GM13976 (cell line): ENCODE measurements at regions not wholly inside any gene's neighbourhood (a gene's known extent, or its start where the extent isn't known, plus 50 kb on each side); places are given as distances from the start of the nearest gene placed in this dataset.

Experiments
- DNase-seq: peaks from one replicate; pipeline ENCODE4 v3.0.0; 2012; ENCODE audit warnings: low spot score
- CTCF ChIP-seq: IDR thresholded peaks from 2 replicates; pipeline ENCODE4 v1.5.1; 2012; ENCODE audit warnings: borderline replicate concordance, mild to moderate bottlenecking; ENCODE audit not compliant: insufficient read depth; ENCODE audit errors: extremely low read depth, missing control alignments, control extremely low read depth
- in situ Hi-C: fragments of 300-500 bp; cut with MboI; formaldehyde crosslinking; loops from one replicate; pipeline ENCODE4 v1.12.0; 2022; ENCODE audit warnings: low sequenced_read_pairs, mixed read lengths, inconsistent platforms; ENCODE audit not compliant: unreplicated experiment

GRCh38 chr5:106660681-106661080 lies 1010.1 kb downstream of the EFNA5 start:
- in situ Hi-C loops, result no loop called here
- DNase-seq, result no peak
- no peak for TF ChIP-seq CTCF

GRCh38 chr5:106658150-106658549 lies 1012.6 kb downstream of the EFNA5 start:
- TF ChIP-seq CTCF, result no peak
- in situ Hi-C loops, result no loop called here
- no peak for DNase-seq

GRCh38 chr5:106656821-106657220 lies 1013.9 kb downstream of the EFNA5 start:
- in situ Hi-C loops, result no loop called here
- TF ChIP-seq CTCF, result no peak
- no peak for DNase-seq

- in situ Hi-C loops, result no loop called here
- no peak for TF ChIP-seq CTCF
- no peak for DNase-seq
Observed at GRCh38 chr5:106649031-106649430, 1021.7 kb downstream of the EFNA5 start.

GRCh38 chr5:106648401-106648800 lies 1022.3 kb downstream of the EFNA5 start:
- no peak for TF ChIP-seq CTCF
- no peak for DNase-seq
- in situ Hi-C loops, result no loop called here

GRCh38 chr5:106646106-106646505 lies 1024.6 kb downstream of the EFNA5 start:
- in situ Hi-C loops, result no loop called here
- TF ChIP-seq CTCF, result no peak
- DNase-seq, result no peak

GRCh38 chr5:106640511-106640910 lies 1030.2 kb downstream of the EFNA5 start:
- TF ChIP-seq CTCF, result no peak
- DNase-seq, result no peak
- in situ Hi-C loops, result no loop called here
